GM18511 (cell line): ENCODE measurements at regions not wholly inside any gene's neighbourhood (a gene's known extent, or its start where the extent isn't known, plus 50 kb on each side); places are given as distances from the start of the nearest gene placed in this dataset.

Source experiments
- ATAC-seq: cut with Tn5 transposase; IDR thresholded peaks from one replicate; pipeline ENCODE4 v1.9.1; 2021; ENCODE audit warnings: mild to moderate bottlenecking, moderate library complexity; ENCODE audit not compliant: unreplicated experiment

GRCh38 chr12:115519887-115520286 is 757.6 kb downstream of the MED13L start:
- no peak for ATAC-seq

DNA sequence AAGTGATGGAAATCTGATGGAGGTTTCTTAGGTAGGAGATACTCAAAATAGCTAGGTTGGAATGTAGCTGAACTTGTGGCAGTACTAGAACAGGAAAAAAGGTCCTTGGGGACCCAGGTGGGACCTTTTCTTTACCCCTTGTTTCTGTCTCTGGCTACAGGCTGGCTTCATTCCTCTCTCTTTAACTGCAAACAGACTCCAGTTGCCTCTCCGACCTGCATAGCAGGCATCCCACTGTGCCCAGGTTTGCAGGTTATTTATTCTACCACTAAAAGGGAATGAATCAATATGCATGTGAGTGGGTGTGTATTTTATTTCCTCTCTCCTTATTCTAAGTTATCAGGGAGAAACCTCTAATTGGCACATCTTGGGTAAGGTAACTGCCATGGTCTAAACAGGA is 758.1 kb downstream of the MED13L start:
- ATAC-seq, result no peak

DNA sequence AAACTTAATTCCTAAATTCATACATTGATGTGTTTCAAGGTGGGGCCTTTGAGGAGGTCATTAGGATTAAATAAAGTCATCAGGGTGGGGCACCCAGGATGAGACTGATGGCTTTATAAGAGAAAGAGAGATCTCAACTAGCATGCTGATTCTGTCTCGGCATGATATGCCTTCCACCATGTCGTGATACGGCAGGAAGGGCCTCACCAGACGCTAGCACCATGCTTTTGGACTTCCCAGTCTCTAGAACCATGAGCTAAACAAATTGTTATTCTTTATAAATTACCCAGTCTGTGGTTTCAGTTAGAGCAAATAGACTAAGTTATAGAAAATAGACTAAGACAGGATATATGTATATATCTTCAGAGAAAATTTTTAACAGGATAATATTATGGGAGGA is 759.6 kb downstream of the MED13L start:
- no peak for ATAC-seq

- ATAC-seq, result no peak
These were observed 765.3 kb downstream of the MED13L start for GRCh38 chr12:115511986-115512711.

DNA sequence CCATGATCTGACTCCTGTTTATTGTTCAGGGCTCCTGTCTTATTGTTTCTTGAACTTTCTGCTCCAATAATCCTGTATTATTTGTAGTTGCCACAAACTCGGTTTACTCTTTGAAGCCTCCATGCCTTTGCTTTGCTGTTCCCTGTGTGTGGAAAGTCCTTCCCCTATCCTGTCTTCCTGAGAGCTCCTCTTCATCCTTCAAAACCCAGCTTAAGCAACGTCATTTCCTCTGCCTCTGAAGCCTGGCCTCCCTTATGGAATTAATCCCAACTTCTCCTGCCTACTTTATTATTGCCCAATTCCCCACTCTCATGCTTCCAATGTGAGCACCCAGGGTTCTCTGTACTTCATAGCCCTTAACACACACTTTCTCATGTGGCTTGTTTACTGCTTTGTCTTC is 766.2 kb downstream of the MED13L start:
- no peak for ATAC-seq

- ATAC-seq, result no peak
These were observed 768.5 kb downstream of the MED13L start for GRCh38 chr12:115508990-115509389.

- ATAC-seq, result no peak
These were observed 769.4 kb downstream of the MED13L start for GRCh38 chr12:115507951-115508722.

- ATAC-seq, result no peak
These were observed 770.0 kb downstream of the MED13L start for GRCh38 chr12:115507560-115507889.

GRCh38 chr12:115506822-115507559 is 770.5 kb downstream of the MED13L start:
- ATAC-seq, result no peak

DNA sequence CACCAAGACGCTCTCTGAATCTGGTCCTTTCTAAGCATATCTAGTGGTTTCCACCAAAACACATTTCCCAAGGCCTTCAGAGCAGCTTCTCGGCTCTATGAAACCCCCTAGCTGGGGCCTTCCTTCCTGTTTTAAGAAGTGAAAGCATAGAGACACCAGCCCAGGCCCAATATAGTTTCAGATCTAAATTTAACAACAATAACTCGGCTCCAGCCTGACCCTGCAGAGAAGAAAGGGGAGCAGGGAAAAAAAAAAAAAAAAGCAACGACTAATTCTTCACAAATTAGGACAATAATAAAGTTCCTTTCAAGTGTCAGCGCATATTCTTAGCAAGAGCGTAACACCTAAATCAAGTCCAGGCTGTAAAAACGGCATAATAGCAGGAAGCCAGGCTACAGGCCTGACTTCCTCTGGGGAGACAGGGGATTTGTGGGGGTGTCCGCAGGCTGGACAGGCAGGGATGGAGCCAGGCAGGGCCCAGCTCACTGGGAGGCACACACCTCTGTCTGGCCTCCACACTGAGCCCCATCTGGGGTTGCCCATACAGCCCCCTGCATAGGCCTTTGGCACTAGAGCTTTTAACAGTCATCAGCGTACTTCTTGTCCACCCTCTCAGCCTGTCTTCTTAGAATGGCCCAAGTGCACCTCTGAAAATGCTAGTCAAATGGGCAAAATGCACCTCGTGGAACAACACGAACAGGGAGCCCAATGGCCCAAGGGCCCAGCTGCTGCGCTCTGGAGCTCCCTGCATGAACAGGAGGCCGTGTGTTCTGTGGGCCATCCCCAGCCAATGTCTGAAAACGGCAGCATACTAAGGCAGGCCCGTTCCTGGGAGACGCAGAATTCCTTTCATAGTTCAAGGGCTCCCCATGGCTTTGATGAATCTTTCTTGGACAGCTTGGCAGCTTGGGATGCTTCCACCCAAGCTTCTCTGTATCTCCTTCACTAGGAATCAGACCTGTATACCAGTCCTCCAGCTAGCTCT is 772.9 kb downstream of the MED13L start:
- peak; percentile 87 for ATAC-seq

- ATAC-seq, result no peak
These were observed 776.6 kb downstream of the MED13L start for GRCh38 chr12:115500872-115501271.

- no peak for ATAC-seq
These were observed 782.2 kb downstream of the MED13L start for GRCh38 chr12:115495300-115495699.

DNA sequence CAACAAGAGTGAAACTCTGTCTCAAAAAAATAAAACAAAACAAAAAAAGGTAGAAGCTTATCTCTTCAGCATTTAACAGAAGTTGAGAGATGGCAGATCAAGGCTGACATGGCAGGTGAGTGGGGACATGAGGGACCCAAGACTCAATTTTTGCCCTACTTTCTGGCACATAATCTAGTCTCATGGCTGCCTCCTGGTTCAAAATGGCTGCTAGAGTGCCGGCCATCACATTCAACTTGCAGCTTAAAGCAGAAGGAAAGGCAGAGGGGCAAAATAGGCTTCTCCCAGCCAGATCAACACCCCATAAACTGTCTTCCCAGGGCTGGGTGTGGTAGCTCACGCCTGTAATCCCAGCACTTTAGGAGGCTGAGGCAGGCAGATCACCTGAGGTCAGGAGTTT is 784.9 kb downstream of the MED13L start:
- ATAC-seq, result no peak

- ATAC-seq, result no peak
These were observed 785.8 kb downstream of the MED13L start for GRCh38 chr12:115491511-115492250.

DNA sequence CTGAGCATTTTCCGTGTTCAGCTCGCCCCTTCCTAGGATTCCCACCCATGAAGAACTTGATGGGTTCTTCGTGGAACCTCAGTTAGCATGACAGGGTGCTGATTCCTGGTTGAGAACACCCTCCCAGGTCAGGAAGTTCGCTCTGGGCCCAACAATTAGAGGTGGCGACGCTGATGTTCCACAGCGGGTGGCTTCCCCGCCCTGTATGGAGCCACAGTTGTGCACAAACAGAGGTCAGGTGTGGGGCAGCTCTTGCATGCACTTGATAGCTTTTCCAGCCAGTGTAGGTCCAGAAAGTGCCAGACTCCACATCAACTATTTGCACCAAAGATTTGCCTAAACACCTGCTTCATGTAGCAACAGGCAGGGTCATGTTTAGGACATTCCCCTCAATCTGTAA is 788.2 kb downstream of the MED13L start:
- ATAC-seq, result no peak

- ATAC-seq, result no peak
These were observed 791.5 kb downstream of the MED13L start for GRCh38 chr12:115485967-115486366.

- no peak for ATAC-seq
These were observed 792.0 kb downstream of the MED13L start for GRCh38 chr12:115485503-115485902.

DNA sequence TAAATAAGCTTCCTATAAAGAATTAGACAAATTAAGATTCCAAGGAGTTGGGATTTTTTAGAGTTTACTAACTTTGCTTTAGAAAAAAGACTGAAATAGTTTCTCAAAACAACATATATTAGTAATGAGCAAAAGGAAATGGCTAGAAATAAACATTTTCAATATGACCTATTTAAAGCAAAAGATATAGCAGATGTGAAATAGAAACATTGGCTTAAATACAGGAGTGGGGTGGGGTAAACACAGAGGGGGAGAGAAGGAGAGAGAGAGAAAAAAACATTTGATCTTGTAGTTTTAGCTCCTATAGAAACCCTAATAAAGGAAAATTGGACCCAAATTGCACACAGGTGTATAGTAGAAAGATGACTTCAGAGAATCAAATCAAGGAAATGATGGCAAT is 794.5 kb downstream of the MED13L start:
- ATAC-seq, result no peak

GRCh38 chr12:115481141-115481540 is 796.4 kb downstream of the MED13L start:
- ATAC-seq, result peak; percentile 77

DNA sequence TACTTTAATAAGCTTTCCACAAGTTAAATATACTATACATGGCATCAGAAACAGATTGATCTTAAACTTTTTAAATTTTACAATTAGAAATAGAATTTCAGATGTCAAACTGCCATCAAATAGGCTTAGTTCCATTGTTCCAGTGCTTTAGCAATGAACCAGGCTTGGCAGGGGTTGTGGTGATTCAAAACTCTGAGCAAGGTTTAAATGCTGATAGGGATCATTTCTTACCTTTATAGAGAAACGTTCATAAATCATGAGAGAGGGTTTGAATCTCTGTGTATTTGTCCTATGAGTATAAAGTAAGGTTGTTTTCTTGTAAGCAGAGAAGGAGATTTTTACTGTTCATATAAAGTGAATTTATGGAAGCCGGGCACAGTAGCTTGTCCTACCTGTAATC is 794.5 kb upstream of the TBX3 start:
- no peak for ATAC-seq
